Smooth muscle cell (in vitro differentiated cells): ENCODE measurements at regions not wholly inside any gene's neighbourhood (a gene's known extent, or its start where the extent isn't known, plus 50 kb on each side); places are given as distances from the start of the nearest gene placed in this dataset.

ENCODE experiments used
- DNase-seq: peaks from one replicate; lab custom pipeline; 2025; ENCODE audit not compliant: unreplicated experiment; lab: John Stamatoyannopoulos, UW
- H2AFZ ChIP-seq: fragments of 200-600 bp; sonication (generic); 2 replicates; pipeline ENCODE4 v1.6.0; 2016; ENCODE audit warnings: antibody characterized with exemption, low read depth, mild to moderate bottlenecking
- H3F3A ChIP-seq: fragments of 200-600 bp; sonication (generic); 2 replicates; pipeline ENCODE4 v1.6.0; 2017; ENCODE audit warnings: antibody characterized with exemption, low read depth
- H3K27ac ChIP-seq: fragments of 200-600 bp; sonication (generic); 2 replicates; pipeline ENCODE4 v1.5.1; 2016; ENCODE audit warnings: low read depth, mild to moderate bottlenecking
- H3K27me3 ChIP-seq: fragments of 200-600 bp; sonication (generic); 2 replicates; pipeline ENCODE4 v1.6.1; 2016; ENCODE audit warnings: low read depth, mild to moderate bottlenecking
- H3K36me3 ChIP-seq: fragments of 200-600 bp; sonication (generic); 2 replicates; pipeline ENCODE4 v1.5.1; 2016; ENCODE audit warnings: low read depth
- H3K4me1 ChIP-seq: fragments of 200-600 bp; sonication (generic); 2 replicates; pipeline ENCODE4 v1.5.1; 2016; ENCODE audit warnings: low read depth
- H3K4me2 ChIP-seq: fragments of 200-600 bp; sonication (generic); 2 replicates; pipeline ENCODE4 v1.6.0; 2016; ENCODE audit warnings: mild to moderate bottlenecking
- H3K4me3 ChIP-seq: fragments of 200-600 bp; sonication (generic); 2 replicates; pipeline ENCODE4 v1.5.1; 2016; ENCODE audit warnings: mild to moderate bottlenecking
- H3K79me2 ChIP-seq: fragments of 200-600 bp; sonication (generic); 2 replicates; pipeline ENCODE4 v1.6.0; 2016; ENCODE audit warnings: low read depth, mild to moderate bottlenecking
- H3K9ac ChIP-seq: fragments of 200-600 bp; sonication (generic); 2 replicates; pipeline ENCODE4 v1.6.0; 2016; ENCODE audit warnings: low read depth
- H3K9me3 ChIP-seq: fragments of 200-600 bp; sonication (generic); replicated peaks from 2 replicates; pipeline ENCODE4 v1.5.1; 2016; ENCODE audit warnings: low read depth
- H4K20me1 ChIP-seq: fragments of 200-600 bp; sonication (generic); 2 replicates; pipeline ENCODE4 v1.6.0; 2016; ENCODE audit warnings: low read depth
- CTCF ChIP-seq: fragments of 200-600 bp; sonication (generic); IDR thresholded peaks from 2 replicates; pipeline ENCODE4 v1.5.1; 2017; ENCODE audit warnings: borderline replicate concordance, mild to moderate bottlenecking, antibody characterized with exemption; ENCODE audit not compliant: insufficient read depth, poor library complexity, severe bottlenecking
- WGBS: methylation state at CpG from one replicate; pipeline ENCODE4 v1.1.7; 2016; ENCODE audit warnings: low lambda C conversion rate; 5-methylcytosine and 5-hydroxymethylcytosine counted together

GRCh38 chr7:34523226-34523918, 134.6 kb upstream of the NPSR1 start:
- H3K4me3 ChIP-seq = no peak overlapping the region
- no peaks in the 10 kb centered on the region for H3K4me1 ChIP-seq
- no peaks in the 10 kb centered on the region for H3K36me3 ChIP-seq
- no peak overlapping the region for H3K4me2 ChIP-seq
- no peaks in the 10 kb centered on the region for H3K79me2 ChIP-seq
- WGBS = 81% methylated on average over 5 of the region's 5 CpGs
- TF ChIP-seq CTCF = no peak
- no peaks in the 10 kb centered on the region for H3K27me3 ChIP-seq
- no peak for DNase-seq
- no peak overlapping the region for H2AFZ ChIP-seq
- H3F3A ChIP-seq = no peaks in the 10 kb centered on the region
- no peaks in the 10 kb centered on the region for H4K20me1 ChIP-seq
- no peak overlapping the region for H3K27ac ChIP-seq
- H3K9me3 ChIP-seq = no peaks in the 10 kb centered on the region
- no peak overlapping the region for H3K9ac ChIP-seq

- Histone ChIP-seq H3K4me1 (no peaks in the 10 kb centered on the region), H3K27me3 (no peaks in the 10 kb centered on the region), H3K9ac (no peak overlapping the region), H3K36me3 (no peaks in the 10 kb centered on the region), H3F3A (no peaks in the 10 kb centered on the region), H4K20me1 (no peaks in the 10 kb centered on the region), H2AFZ (no peak overlapping the region), H3K79me2 (no peaks in the 10 kb centered on the region), H3K27ac (no peak overlapping the region), H3K9me3 (no peaks in the 10 kb centered on the region), H3K4me2 (no peak overlapping the region), H3K4me3 (no peak overlapping the region)
- TF ChIP-seq CTCF = no peak
- WGBS = 86% methylated on average over 1 of the region's 1 CpG
- no peak for DNase-seq
Observed at GRCh38 chr7:34530259-34530658, 127.8 kb upstream of the NPSR1 start.

GRCh38 chr7:34539003-34539402, 119.0 kb upstream of the NPSR1 start:
- Histone ChIP-seq H3K4me2 (no peak overlapping the region), H3K9me3 (peaks cover 10% of the 10 kb centered on the region), H3K27ac (no peak overlapping the region), H2AFZ (no peak overlapping the region), H3K4me3 (no peak overlapping the region), H3F3A (no peaks in the 10 kb centered on the region), H3K4me1 (no peaks in the 10 kb centered on the region), H3K27me3 (no peaks in the 10 kb centered on the region), H3K36me3 (no peaks in the 10 kb centered on the region), H4K20me1 (no peaks in the 10 kb centered on the region), H3K79me2 (no peaks in the 10 kb centered on the region), H3K9ac (no peak overlapping the region)
- no peak for DNase-seq
- WGBS = 94% methylated on average over 1 of the region's 1 CpG
- TF ChIP-seq CTCF = no peak

GRCh38 chr7:34544621-34545020, 113.4 kb upstream of the NPSR1 start:
- Histone ChIP-seq H3K79me2 (no peaks in the 10 kb centered on the region), H2AFZ (no peak overlapping the region), H3K4me1 (no peaks in the 10 kb centered on the region), H3K9ac (no peak overlapping the region), H3K4me3 (no peak overlapping the region), H3K27ac (no peak overlapping the region), H3F3A (no peaks in the 10 kb centered on the region), H4K20me1 (no peaks in the 10 kb centered on the region), H3K27me3 (no peaks in the 10 kb centered on the region), H3K36me3 (no peaks in the 10 kb centered on the region), H3K4me2 (no peak overlapping the region), H3K9me3 (peaks cover 3% of the 10 kb centered on the region)
- 92% methylated on average over 13 of the region's 13 CpGs for WGBS
- DNase-seq = no peak
- no peak for TF ChIP-seq CTCF
